ENCODE measurements at regions not wholly inside any gene's neighbourhood (a gene's known extent, or its start where the extent isn't known, plus 50 kb on each side); places are given as distances from the start of the nearest gene placed in this dataset.

- no peak for TF ChIP-seq CTCF (IDR thresholded peaks at IDR 0.05)
- TF ChIP-seq EP300 (IDR thresholded peaks at IDR 0.05) = no peak
These were observed 344.2 kb downstream of the SPATA31D1 start for GRCh38 chr9:82332774-82333152.
